OCI-LY7 (cell line): ENCODE measurements at regions not wholly inside any gene's neighbourhood (a gene's known extent, or its start where the extent isn't known, plus 50 kb on each side); places are given as distances from the start of the nearest gene placed in this dataset.

Source experiments
- BruUV-seq: library from RNA; stranded (reverse); fragments of 400-500 nt; replicated peaks from 2 replicates; lab custom pipeline; 2021; lab: Mats Ljungman, UMichigan
- CTCF ChIA-PET: fragments of 300-600 bp; sonication (Branson Sonifier 250); formaldehyde crosslinking; loops from one replicate; lab custom pipeline; 2022; ENCODE audit warnings: antibody characterized with exemption; ENCODE audit not compliant: unreplicated experiment; lab: Charles Lee
- POLR2A ChIA-PET: fragments of 300-600 bp; sonication (Branson Sonifier 250); formaldehyde crosslinking; loops from one replicate; lab custom pipeline; 2022; ENCODE audit warnings: antibody characterized with exemption; lab: Charles Lee
- DNase-seq: peaks from one replicate; pipeline ENCODE4 v3.0.0-alpha.2; 2015; ENCODE audit warnings: low spot score
- H2AFZ ChIP-seq: fragments of 200-600 bp; sonication (generic), shearing (Covaris generic); 2 replicates; pipeline ENCODE4 v1.6.1; 2014; ENCODE audit warnings: mild to moderate bottlenecking, antibody characterized with exemption, low read length, moderate library complexity
- H3K27ac ChIP-seq: fragments of 200-600 bp; sonication (generic); 2 replicates; pipeline ENCODE4 v1.5.1; 2014; ENCODE audit warnings: mixed run types, low read depth, mild to moderate bottlenecking, moderate library complexity, low read length, inconsistent platforms; ENCODE audit not compliant: poor library complexity, severe bottlenecking
- H3K36me3 ChIP-seq: fragments of 200-600 bp; sonication (generic); 2 replicates; pipeline ENCODE4 v1.6.1; 2014; ENCODE audit warnings: mild to moderate bottlenecking, antibody characterized with exemption, low read length, moderate library complexity, mixed read lengths; ENCODE audit not compliant: insufficient read depth
- H3K4me1 ChIP-seq: fragments of 200-600 bp; sonication (generic); 2 replicates; pipeline ENCODE4 v1.5.1; 2014; ENCODE audit warnings: mild to moderate bottlenecking, low read length; ENCODE audit not compliant: insufficient read depth, poor library complexity, severe bottlenecking
- H3K4me2 ChIP-seq: fragments of 200-600 bp; sonication (generic); 2 replicates; pipeline ENCODE4 v1.6.1; 2014; ENCODE audit warnings: mild to moderate bottlenecking, low read length
- H3K4me3 ChIP-seq: fragments of 200-600 bp; sonication (generic); 2 replicates; pipeline ENCODE4 v1.5.1; 2014; ENCODE audit warnings: mild to moderate bottlenecking, low read depth, low read length; ENCODE audit not compliant: poor library complexity, severe bottlenecking
- H3K79me2 ChIP-seq: fragments of 200-600 bp; sonication (generic); 2 replicates; pipeline ENCODE4 v1.6.1; 2016; ENCODE audit warnings: low read depth, mild to moderate bottlenecking, low read length, moderate library complexity, mixed read lengths; ENCODE audit not compliant: insufficient read depth
- H3K9me2 ChIP-seq: fragments of 200-600 bp; sonication (generic); 2 replicates; pipeline ENCODE4 v1.6.1; 2016; ENCODE audit warnings: mild to moderate bottlenecking, low read length, mixed read lengths; ENCODE audit not compliant: insufficient read depth
- H3K9me3 ChIP-seq: fragments of 200-600 bp; sonication (generic); 2 replicates; pipeline ENCODE4 v1.6.1; 2014; ENCODE audit warnings: mild to moderate bottlenecking, mixed run types, low read length, mixed read lengths
- H4K20me1 ChIP-seq: fragments of 200-600 bp; sonication (generic); 2 replicates; pipeline ENCODE4 v1.6.1; 2014; ENCODE audit warnings: mild to moderate bottlenecking, antibody characterized with exemption, low read length, moderate library complexity, mixed read lengths; ENCODE audit not compliant: insufficient read depth
- CTCF ChIP-seq: fragments of 200-600 bp; sonication (generic); conservative IDR thresholded peaks from 2 replicates; pipeline ENCODE4 v1.5.1; 2014; ENCODE audit warnings: mild to moderate bottlenecking, antibody characterized with exemption, low read length, moderate library complexity, mixed read lengths
- EZH2phosphoT487 ChIP-seq: fragments of 200-600 bp; sonication (generic); IDR thresholded peaks from 2 replicates; pipeline ENCODE4 v1.6.1; 2018; ENCODE audit warnings: low read depth, borderline replicate concordance, mild to moderate bottlenecking, mixed run types, antibody characterized with exemption, low read length, moderate library complexity, mixed read lengths
- intact Hi-C: fragments of 100-400 bp; cut with micrococcal nuclease; formaldehyde crosslinking; loops from one replicate; pipeline ENCODE4 v1.10.0; 2022; ENCODE audit not compliant: unreplicated experiment

- CTCF ChIA-PET = interaction anchor here (0.5 to 1.3 kb wide), 2 partner anchors 15 to 194 kb away, joined by 3 read pairs; no protein-coding TSS in a partner anchor
- Histone ChIP-seq H3K27ac (no peak overlapping the region), H3K79me2 (no peaks in the 10 kb centered on the region), H3K36me3 (no peaks in the 10 kb centered on the region), H4K20me1 (no peaks in the 10 kb centered on the region), H3K4me3 (no peak overlapping the region), H3K4me1 (peaks cover 27% of the 10 kb centered on the region), H3K4me2 (no peak overlapping the region), H2AFZ (no peak overlapping the region), H3K9me3 (no peaks in the 10 kb centered on the region), H3K9me2 (no peaks in the 10 kb centered on the region)
- POLR2A ChIA-PET = interaction anchor here (0.5 to 1.2 kb wide), 2 partner anchors 56 to 60 kb away, joined by 3 read pairs; no protein-coding TSS in a partner anchor
- intact Hi-C loops = loop anchor here (1.0 to 5.0 kb wide), 2 partner anchors 137 to 229 kb away; no protein-coding TSS in a partner anchor
- no TSS peak for BruUV-seq
- no peak for DNase-seq
- no peak for TF ChIP-seq EZH2phosphoT487
- TF ChIP-seq CTCF = no peak
Observed at GRCh38 chr11:123247813-123248379, 52.8 kb upstream of the CLMP start.

- Histone ChIP-seq H2AFZ (peak overlapping the region; percentile 94), H3K9me3 (no peaks in the 10 kb centered on the region), H4K20me1 (no peaks in the 10 kb centered on the region), H3K9me2 (no peaks in the 10 kb centered on the region), H3K79me2 (no peaks in the 10 kb centered on the region), H3K4me1 (peaks cover 27% of the 10 kb centered on the region), H3K4me2 (peak overlapping the region; percentile 48; the same call in 1 of the 2 replicates), H3K36me3 (no peaks in the 10 kb centered on the region), H3K4me3 (no peak overlapping the region), H3K27ac (no peak overlapping the region)
- intact Hi-C loops = loop anchor here (1.0 to 5.0 kb wide), 2 partner anchors 136 to 230 kb away; no protein-coding TSS in a partner anchor
- BruUV-seq = no TSS peak
- no peak for TF ChIP-seq EZH2phosphoT487
- TF ChIP-seq CTCF = peak; percentile 68; the same call in 1 of the 2 replicates
- CTCF ChIA-PET = interaction anchor here (0.5 to 2.4 kb wide), 5 partner anchors 11 to 194 kb away, joined by 3 to 7 read pairs (median 4); no protein-coding TSS in a partner anchor
- POLR2A ChIA-PET = interaction anchor here (0.5 to 1.2 kb wide), 5 partner anchors 14 to 60 kb away, joined by 3 to 5 read pairs (median 4); no protein-coding TSS in a partner anchor
- DNase-seq = no peak
Observed at GRCh38 chr11:123247496-123247799, 52.4 kb upstream of the CLMP start.
